GM19467 (cell line): ENCODE measurements at regions not wholly inside any gene's neighbourhood (a gene's known extent, or its start where the extent isn't known, plus 50 kb on each side); places are given as distances from the start of the nearest gene placed in this dataset.
"Not testable (repeated sequence)": the region's sequence is repeated elsewhere in the genome, so short reads cannot be mapped to it uniquely, and the experiment has no call there.

Source experiments
- ATAC-seq: cut with Tn5 transposase; IDR thresholded peaks from one replicate; pipeline ENCODE4 v1.9.1; 2021; ENCODE audit warnings: mild to moderate bottlenecking, moderate library complexity; ENCODE audit not compliant: unreplicated experiment

- ATAC-seq, result not testable (repeated sequence)
Observed at GRCh38 chr6:58342287-58342686, 1024.9 kb downstream of the PRIM2 start.

- ATAC-seq, result not testable (repeated sequence)
Observed at GRCh38 chr6:58347534-58347933, 1030.1 kb downstream of the PRIM2 start.

GRCh38 chr6:58351619-58352018, 1034.2 kb downstream of the PRIM2 start:
- not testable (repeated sequence) for ATAC-seq

GRCh38 chr6:58358452-58358851, 1041.0 kb downstream of the PRIM2 start:
- ATAC-seq, result not testable (repeated sequence)

- ATAC-seq, result not testable (repeated sequence)
Observed at GRCh38 chr6:58365856-58366255, 1048.4 kb downstream of the PRIM2 start.

GRCh38 chr6:58406659-58407058, 1089.2 kb downstream of the PRIM2 start:
- ATAC-seq, result not testable (repeated sequence)

- no peak for ATAC-seq
Observed at GRCh38 chr6:58419321-58419720, 1101.9 kb downstream of the PRIM2 start.
